Thoracic aorta (tissue), 2 donors: ENCODE measurements at regions not wholly inside any gene's neighbourhood (a gene's known extent, or its start where the extent isn't known, plus 50 kb on each side); places are given as distances from the start of the nearest gene placed in this dataset.

Experiments
- ATAC-seq: fragments of 150-250 bp; one replicate; pipeline ENCODE4 v1.8.0; 2017; ENCODE audit warnings: low read depth; ENCODE audit not compliant: insufficient number of reproducible peaks, low FRiP score
- DNase-seq: peaks from one replicate; pipeline ENCODE4 v3.0.0-alpha.2; 2020; ENCODE audit warnings: low spot score
- H3K27ac ChIP-seq, 2 donors: fragments of 200-600 bp; sonication (generic); 1 replicate in 1 of 2; 2 replicates in 1 of 2; pipeline ENCODE4 v1.5.1; 2016; ENCODE audit warnings: mild to moderate bottlenecking in 2 of 2, moderate library complexity in 2 of 2
- H3K27me3 ChIP-seq: fragments of 200-600 bp; sonication (generic); replicated peaks from 2 replicates; pipeline ENCODE4 v1.6.0; 2016; ENCODE audit warnings: mild to moderate bottlenecking; ENCODE audit not compliant: insufficient read depth
- H3K36me3 ChIP-seq: fragments of 200-600 bp; sonication (generic); one replicate; pipeline ENCODE4 v1.5.1; 2016
- H3K4me1 ChIP-seq, 2 donors: fragments of 200-600 bp; sonication (generic); 1 replicate in 1 of 2; 2 replicates in 1 of 2; pipeline versions ENCODE4 v1.5.1 to v1.6.0; 2016; ENCODE audit warnings: low read depth in 2 of 2, mild to moderate bottlenecking in 1 of 2; ENCODE audit not compliant: control insufficient read depth in 1 of 2
- H3K4me3 ChIP-seq: fragments of 200-600 bp; sonication (generic); 2 replicates; pipeline ENCODE4 v1.5.1; 2016; ENCODE audit warnings: mild to moderate bottlenecking
- H3K9me3 ChIP-seq: fragments of 200-600 bp; sonication (generic); 2 replicates; pipeline ENCODE4 v1.5.1; 2016
- CTCF ChIP-seq: fragments of 200-600 bp; sonication (generic); IDR thresholded peaks from one replicate; pipeline ENCODE4 v1.5.1; 2019; ENCODE audit warnings: antibody characterized with exemption

GRCh38 chr4:120355881-120356280 lies 289.2 kb upstream of the MAD2L1 start:
- DNase-seq (no peak), ATAC-seq (no peak)
- no peaks in the 10 kb centered on the region for H3K9me3 ChIP-seq
- H3K4me1 ChIP-seq: no peaks in the 10 kb centered on the region
- no peaks in the 10 kb centered on the region for H3K36me3 ChIP-seq
- no peak overlapping the region for H3K4me3 ChIP-seq
- no peaks in the 10 kb centered on the region for H3K27me3 ChIP-seq
- TF ChIP-seq CTCF: no peak
- H3K27ac ChIP-seq: no peak overlapping the region

DNA sequence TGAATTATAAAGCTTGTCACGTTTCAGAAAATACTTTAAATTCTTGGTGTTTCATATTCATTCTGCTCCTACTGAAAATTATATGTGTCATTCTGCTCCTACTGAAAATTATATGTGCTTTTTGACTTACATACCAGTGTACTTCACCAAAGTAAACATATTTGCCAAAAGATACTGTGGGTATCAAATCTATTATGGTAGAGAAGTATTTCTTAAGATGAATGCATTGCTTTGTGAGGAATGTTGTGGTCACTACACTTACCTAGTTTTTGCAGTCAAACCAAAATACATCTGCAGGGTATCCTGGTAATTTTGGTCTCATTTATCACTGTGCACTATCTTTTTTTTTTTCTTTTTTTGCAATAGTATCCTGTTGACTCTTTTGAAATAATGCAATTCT lies 287.7 kb upstream of the MAD2L1 start:
- Histone ChIP-seq H3K36me3 (no peaks in the 10 kb centered on the region), H3K4me3 (no peak overlapping the region), H3K4me1 (no peaks in the 10 kb centered on the region), H3K27me3 (no peaks in the 10 kb centered on the region), H3K9me3 (no peaks in the 10 kb centered on the region), H3K27ac (no peak overlapping the region)
- ATAC-seq: no peak
- no peak for TF ChIP-seq CTCF
- no peak for DNase-seq

DNA sequence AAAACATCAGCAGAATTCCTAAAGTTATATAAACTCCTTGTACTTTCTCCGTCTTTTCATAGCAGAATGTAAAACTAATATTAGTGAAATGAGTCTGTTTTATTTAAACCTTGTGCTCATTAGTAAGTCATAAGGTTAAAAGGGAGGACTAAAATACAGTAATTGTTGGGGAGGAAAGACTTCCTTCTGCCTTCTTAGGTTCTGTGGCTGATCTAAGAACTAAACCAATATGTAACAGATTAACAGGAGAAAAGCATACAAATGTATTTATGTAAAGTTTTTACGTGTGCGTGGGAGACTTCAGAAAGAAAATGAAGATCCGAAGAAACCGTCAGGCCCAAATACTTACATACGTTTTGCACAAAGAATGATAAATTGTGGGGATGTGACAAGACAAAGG lies 286.6 kb upstream of the MAD2L1 start:
- no peaks in the 10 kb centered on the region for H3K4me1 ChIP-seq
- no peaks in the 10 kb centered on the region for H3K9me3 ChIP-seq
- TF ChIP-seq CTCF: no peak
- no peak overlapping the region for H3K4me3 ChIP-seq
- no peaks in the 10 kb centered on the region for H3K27me3 ChIP-seq
- ATAC-seq (no peak), DNase-seq (no peak)
- H3K27ac ChIP-seq: no peak overlapping the region
- H3K36me3 ChIP-seq: no peaks in the 10 kb centered on the region

DNA sequence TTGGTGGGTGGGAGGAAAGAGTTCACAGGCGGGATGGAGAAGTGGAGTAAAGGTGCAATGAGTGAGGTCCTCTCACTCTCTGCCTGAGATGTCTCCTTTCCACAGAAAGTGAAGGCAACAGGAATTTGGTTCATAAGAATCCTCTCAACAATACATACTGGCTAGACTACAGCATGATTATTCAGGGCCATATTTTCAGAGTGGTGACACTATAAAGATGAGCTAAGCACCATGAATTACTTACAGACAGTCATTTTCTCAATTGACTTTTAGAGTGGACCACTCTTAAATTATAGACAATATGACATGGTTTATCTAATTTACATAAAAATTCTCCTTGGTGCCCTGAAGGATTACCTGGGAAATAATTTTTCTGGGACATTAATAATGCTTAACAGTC lies 286.1 kb upstream of the MAD2L1 start:
- DNase-seq (no peak), ATAC-seq (no peak)
- TF ChIP-seq CTCF: no peak
- H3K4me1 ChIP-seq: no peaks in the 10 kb centered on the region
- H3K27ac ChIP-seq: no peak overlapping the region
- no peaks in the 10 kb centered on the region for H3K36me3 ChIP-seq
- H3K4me3 ChIP-seq: no peak overlapping the region
- no peaks in the 10 kb centered on the region for H3K9me3 ChIP-seq
- H3K27me3 ChIP-seq: no peaks in the 10 kb centered on the region

DNA sequence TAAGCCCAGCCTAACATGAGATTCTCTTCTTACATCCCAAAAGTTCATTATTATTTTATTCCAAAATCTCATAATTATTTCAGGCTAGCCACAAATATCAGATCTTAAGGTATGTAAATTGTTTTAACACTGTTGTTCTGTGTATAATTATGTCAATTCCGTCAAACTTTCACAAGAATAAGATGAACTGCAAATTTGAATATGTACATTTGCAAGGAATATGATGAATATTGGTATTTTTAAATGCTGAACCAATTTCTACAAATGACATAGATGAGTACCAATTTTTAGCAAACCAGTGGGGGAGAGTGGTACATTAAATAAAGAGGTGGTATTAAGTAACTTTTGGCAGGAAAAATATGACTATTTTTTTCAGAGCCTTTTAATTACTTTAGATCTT lies 282.3 kb upstream of the MAD2L1 start:
- Histone ChIP-seq H3K4me1 (no peaks in the 10 kb centered on the region), H3K4me3 (no peak overlapping the region), H3K9me3 (no peaks in the 10 kb centered on the region), H3K27ac (no peak overlapping the region), H3K36me3 (no peaks in the 10 kb centered on the region), H3K27me3 (no peaks in the 10 kb centered on the region)
- ATAC-seq: no peak
- TF ChIP-seq CTCF: no peak
- DNase-seq: no peak
